Lung (tissue), 11 donors: ENCODE measurements at regions not wholly inside any gene's neighbourhood (a gene's known extent, or its start where the extent isn't known, plus 50 kb on each side); places are given as distances from the start of the nearest gene placed in this dataset.

Source experiments
- ATAC-seq: fragments of 200-7000 bp; cut with Tn5 transposase; one replicate; pipeline ENCODE4 v1.9.1; 2020; ENCODE audit warnings: moderate number of reproducible peaks; ENCODE audit not compliant: insufficient read depth, low FRiP score
- DNase-seq, 3 donors: peaks; one replicate each; pipeline ENCODE4 v3.0.0-alpha.2; 2013 to 2017
- H3K27ac ChIP-seq, 2 donors: one replicate each; pipeline ENCODE4 v1.5.1; 2013; ENCODE audit warnings: mild to moderate bottlenecking in 2 of 2, moderate library complexity in 2 of 2, control low read depth in 1 of 2, inconsistent platforms in 1 of 2, low read depth in 1 of 2, low read length in 1 of 2
- H3K27me3 ChIP-seq, 3 donors: one replicate each; pipeline ENCODE4 v1.5.1; 2013; ENCODE audit warnings: low read length in 2 of 3; ENCODE audit not compliant: control insufficient read depth in 3 of 3, insufficient read depth in 3 of 3
- H3K36me3 ChIP-seq, 4 donors: one replicate each; pipeline ENCODE4 v1.5.1; 2013; ENCODE audit warnings: low read length in 4 of 4, mild to moderate bottlenecking in 1 of 4, moderate library complexity in 1 of 4; ENCODE audit not compliant: control insufficient read depth in 4 of 4, insufficient read depth in 4 of 4
- H3K4me1 ChIP-seq, 5 donors: one replicate each; pipeline ENCODE4 v1.5.1; 2013; ENCODE audit warnings: low read length in 5 of 5, mild to moderate bottlenecking in 2 of 5, moderate library complexity in 1 of 5; ENCODE audit not compliant: control insufficient read depth in 5 of 5, insufficient read depth in 5 of 5
- H3K4me3 ChIP-seq: one replicate; pipeline ENCODE4 v1.5.1; 2013; ENCODE audit warnings: mild to moderate bottlenecking, control low read depth, moderate library complexity
- H3K9ac ChIP-seq, 2 donors: one replicate each; pipeline ENCODE4 v1.5.1; 2013; ENCODE audit warnings: low read length in 2 of 2, control low read depth in 1 of 2; ENCODE audit not compliant: insufficient read depth in 1 of 2
- H3K9me3 ChIP-seq, 4 donors: one replicate each; pipeline ENCODE4 v1.5.1; 2013; ENCODE audit warnings: low read length in 3 of 4, mild to moderate bottlenecking in 1 of 4, moderate library complexity in 1 of 4; ENCODE audit not compliant: control insufficient read depth in 4 of 4, insufficient read depth in 3 of 4
- WGBS, 2 donors: extraction: QIAGEN DNeasy Blood & Tissue Kit; methylation state at CpG; one replicate each; pipeline ENCODE4 v1.1.7; 2013; 5-methylcytosine and 5-hydroxymethylcytosine counted together
- TF ChIP-seq, protein P1 (sequence below): IDR thresholded peaks from 2 replicates; pipeline ENCODE4 v1.5.1; 2012; ENCODE audit warnings: mild to moderate bottlenecking; ENCODE audit errors: control extremely low read depth, extremely low read depth
- donor health status: control.
- donor health status: control.
- donor health status: Bipolar disorder and iron deficiency.
- donor health status: healthy.
- donor health status: DM: yes; HTN: yes; CAD: no.

DNA sequence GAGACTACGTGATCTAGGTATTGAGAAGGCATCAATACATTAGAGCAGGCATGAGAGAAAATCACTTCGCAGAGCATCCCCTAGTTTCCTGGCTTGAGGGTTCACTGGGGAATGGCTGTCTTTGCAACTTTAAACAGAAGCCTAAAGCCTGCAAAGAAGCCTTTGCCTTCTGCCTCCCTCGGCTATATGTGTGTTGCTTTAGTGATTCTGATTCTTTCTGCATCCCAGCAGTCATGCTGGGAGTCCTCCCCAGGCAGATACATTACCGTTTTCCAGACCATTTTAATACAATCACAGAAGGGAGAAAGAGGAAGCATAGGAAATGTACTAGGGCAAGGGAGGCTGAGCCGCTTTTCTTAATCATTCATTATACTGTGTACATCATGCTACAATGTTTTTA lies 773.2 kb upstream of the LRRC4C start:
- TF ChIP-seq, protein P1, sequence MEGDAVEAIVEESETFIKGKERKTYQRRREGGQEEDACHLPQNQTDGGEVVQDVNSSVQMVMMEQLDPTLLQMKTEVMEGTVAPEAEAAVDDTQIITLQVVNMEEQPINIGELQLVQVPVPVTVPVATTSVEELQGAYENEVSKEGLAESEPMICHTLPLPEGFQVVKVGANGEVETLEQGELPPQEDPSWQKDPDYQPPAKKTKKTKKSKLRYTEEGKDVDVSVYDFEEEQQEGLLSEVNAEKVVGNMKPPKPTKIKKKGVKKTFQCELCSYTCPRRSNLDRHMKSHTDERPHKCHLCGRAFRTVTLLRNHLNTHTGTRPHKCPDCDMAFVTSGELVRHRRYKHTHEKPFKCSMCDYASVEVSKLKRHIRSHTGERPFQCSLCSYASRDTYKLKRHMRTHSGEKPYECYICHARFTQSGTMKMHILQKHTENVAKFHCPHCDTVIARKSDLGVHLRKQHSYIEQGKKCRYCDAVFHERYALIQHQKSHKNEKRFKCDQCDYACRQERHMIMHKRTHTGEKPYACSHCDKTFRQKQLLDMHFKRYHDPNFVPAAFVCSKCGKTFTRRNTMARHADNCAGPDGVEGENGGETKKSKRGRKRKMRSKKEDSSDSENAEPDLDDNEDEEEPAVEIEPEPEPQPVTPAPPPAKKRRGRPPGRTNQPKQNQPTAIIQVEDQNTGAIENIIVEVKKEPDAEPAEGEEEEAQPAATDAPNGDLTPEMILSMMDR: no peak
- DNase-seq: no peak
- no peak for ATAC-seq

DNA sequence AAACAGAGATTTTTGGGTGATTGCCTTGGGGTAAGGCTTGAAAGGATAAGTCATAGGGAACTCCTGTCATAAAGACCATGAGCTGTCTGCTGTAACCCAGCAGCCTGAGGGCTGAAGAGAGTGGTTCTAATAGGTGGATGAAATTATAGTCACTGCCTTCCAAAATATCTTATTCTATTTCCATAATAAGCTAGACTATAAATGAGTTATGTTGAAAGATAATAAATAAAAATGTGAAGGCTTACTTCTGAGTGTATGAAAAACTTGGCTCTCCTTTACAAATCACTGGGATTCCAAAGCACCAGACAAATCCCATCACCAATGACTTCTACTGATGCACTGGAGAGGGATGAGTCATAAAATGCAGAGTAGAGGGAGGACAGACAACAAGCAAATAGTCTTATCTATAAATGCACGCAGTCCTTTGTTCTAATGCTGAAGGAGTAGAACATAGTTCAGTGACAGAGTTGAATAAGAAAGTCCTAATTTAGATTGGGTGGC lies 775.0 kb upstream of the LRRC4C start:
- DNase-seq (no peak), ATAC-seq (no peak)
- H3K27ac ChIP-seq: no peak overlapping the region
- no peaks in the 10 kb centered on the region for H3K27me3 ChIP-seq
- WGBS, 2 donors: 63 to 91% methylated on average over 1 of the region's 1 CpG
- no peaks in the 10 kb centered on the region for H3K4me1 ChIP-seq
- no peak overlapping the region for H3K9ac ChIP-seq
- H3K4me3 ChIP-seq: no peak overlapping the region
- H3K9me3 ChIP-seq: peaks cover 0 to 2% (median 0%) of the 10 kb centered on the region in 4 donors
- TF ChIP-seq, protein P1: no peak
- no peaks in the 10 kb centered on the region for H3K36me3 ChIP-seq

More for the DNA sequence above, 773.2 kb upstream of the LRRC4C start:
- Histone ChIP-seq H3K27ac (no peak overlapping the region), H3K9me3 (no peaks in the 10 kb centered on the region), H3K9ac (no peak overlapping the region), H3K36me3 (no peaks in the 10 kb centered on the region), H3K4me1 (no peaks in the 10 kb centered on the region), H3K27me3 (no peaks in the 10 kb centered on the region), H3K4me3 (no peak overlapping the region)
- 58 to 61% methylated on average over 5 of the region's 5 CpGs for WGBS, 2 donors

- ATAC-seq (no peak), DNase-seq (no peak)
- H3K9ac ChIP-seq: no peak overlapping the region
- no peak overlapping the region for H3K4me3 ChIP-seq
- H3K36me3 ChIP-seq: no peaks in the 10 kb centered on the region
- TF ChIP-seq, protein P1: no peak
- H3K9me3 ChIP-seq: peaks cover 0 to 2% (median 0%) of the 10 kb centered on the region in 4 donors
- peaks cover 0 to 3% (median 0%) of the 10 kb centered on the region in 3 donors for H3K27me3 ChIP-seq
- WGBS, 2 donors: 65 to 83% methylated on average over 4 of the region's 4 CpGs
- no peaks in the 10 kb centered on the region for H3K4me1 ChIP-seq
- H3K27ac ChIP-seq: no peak overlapping the region
Measured at GRCh38 chr11:42237701-42238235, 778.3 kb upstream of the LRRC4C start.

DNA sequence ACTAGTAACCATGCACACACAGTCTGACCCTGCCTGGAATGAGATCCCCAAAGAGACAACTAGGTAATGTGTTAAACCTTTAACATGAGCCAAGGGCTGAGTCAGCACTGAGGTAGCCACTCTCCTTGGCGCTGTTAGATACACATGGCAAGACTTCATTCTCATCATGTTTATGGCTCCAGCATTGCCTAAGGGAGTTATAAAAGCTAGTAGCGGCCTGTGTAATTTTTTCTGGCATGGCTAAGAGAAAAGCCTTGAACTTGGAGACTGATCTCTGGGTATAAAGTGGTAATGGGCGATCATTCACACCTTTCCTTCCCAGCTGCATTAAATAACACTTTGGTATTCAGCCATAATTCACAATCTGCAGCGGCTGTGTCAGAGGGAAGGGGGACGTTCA lies 779.7 kb upstream of the LRRC4C start:
- Histone ChIP-seq H3K27ac (no peak overlapping the region), H3K27me3 (peaks cover 0 to 3% (median 0%) of the 10 kb centered on the region in 3 donors), H3K9ac (no peak overlapping the region), H3K4me3 (no peak overlapping the region), H3K4me1 (no peaks in the 10 kb centered on the region), H3K36me3 (no peaks in the 10 kb centered on the region), H3K9me3 (peaks cover 0 to 2% (median 0%) of the 10 kb centered on the region in 4 donors)
- 78 to 86% methylated on average over 5 of the region's 5 CpGs for WGBS, 2 donors
- DNase-seq: no peak
- no peak for ATAC-seq
- TF ChIP-seq, protein P1: no peak
